ENCODE measurements at regions not wholly inside any gene's neighbourhood (a gene's known extent, or its start where the extent isn't known, plus 50 kb on each side); places are given as distances from the start of the nearest gene placed in this dataset.

DNA sequence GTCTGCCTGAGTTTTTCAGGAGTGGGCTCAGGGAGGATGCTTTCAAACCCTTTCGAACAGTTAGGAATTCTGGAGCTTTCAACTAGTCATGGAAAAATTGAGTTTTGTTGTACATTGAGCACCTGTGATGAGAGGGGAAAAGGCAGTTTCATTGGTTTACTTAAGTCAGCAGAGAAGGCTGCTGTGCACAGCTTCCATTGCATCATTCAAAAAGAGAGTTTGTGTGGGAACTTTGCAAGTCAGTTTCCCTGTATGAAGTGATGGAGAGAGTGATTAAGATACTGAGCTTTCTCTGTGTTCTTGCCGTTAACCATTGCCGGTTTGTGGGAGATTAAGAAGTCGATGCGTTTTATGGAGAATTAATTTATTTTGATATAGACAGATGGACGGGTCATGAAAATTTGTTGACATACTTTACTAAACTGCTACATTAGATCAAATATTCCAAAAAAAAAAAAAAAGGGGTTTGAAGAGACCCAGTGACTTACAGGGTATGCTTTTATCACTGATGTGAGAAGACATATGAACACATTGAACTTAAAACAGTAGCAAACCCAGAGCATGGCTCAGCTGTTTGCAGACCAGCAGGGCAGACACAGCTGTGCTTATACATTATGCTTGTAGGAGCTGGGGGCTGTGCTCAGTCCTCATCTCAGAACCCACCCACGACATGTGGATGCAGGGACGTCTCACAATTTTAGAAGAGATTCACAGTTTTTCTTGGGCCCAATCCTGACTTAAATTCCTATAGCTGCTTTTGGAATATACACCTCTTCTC is 234.1 kb downstream of the SOX4 start:
- no peak for TF ChIP-seq POLR2A (IDR thresholded peaks at IDR 0.05)
- TF ChIP-seq, protein P1, sequence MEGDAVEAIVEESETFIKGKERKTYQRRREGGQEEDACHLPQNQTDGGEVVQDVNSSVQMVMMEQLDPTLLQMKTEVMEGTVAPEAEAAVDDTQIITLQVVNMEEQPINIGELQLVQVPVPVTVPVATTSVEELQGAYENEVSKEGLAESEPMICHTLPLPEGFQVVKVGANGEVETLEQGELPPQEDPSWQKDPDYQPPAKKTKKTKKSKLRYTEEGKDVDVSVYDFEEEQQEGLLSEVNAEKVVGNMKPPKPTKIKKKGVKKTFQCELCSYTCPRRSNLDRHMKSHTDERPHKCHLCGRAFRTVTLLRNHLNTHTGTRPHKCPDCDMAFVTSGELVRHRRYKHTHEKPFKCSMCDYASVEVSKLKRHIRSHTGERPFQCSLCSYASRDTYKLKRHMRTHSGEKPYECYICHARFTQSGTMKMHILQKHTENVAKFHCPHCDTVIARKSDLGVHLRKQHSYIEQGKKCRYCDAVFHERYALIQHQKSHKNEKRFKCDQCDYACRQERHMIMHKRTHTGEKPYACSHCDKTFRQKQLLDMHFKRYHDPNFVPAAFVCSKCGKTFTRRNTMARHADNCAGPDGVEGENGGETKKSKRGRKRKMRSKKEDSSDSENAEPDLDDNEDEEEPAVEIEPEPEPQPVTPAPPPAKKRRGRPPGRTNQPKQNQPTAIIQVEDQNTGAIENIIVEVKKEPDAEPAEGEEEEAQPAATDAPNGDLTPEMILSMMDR (IDR thresholded peaks at IDR 0.05 in 8 of 11, conservative IDR thresholded peaks at IDR 0.05 in 3 of 11) = no peak
